ENCODE measurements at regions not wholly inside any gene's neighbourhood (a gene's known extent, or its start where the extent isn't known, plus 50 kb on each side); places are given as distances from the start of the nearest gene placed in this dataset.

- Histone ChIP-seq H4K20me1 (ENCODE audit: insufficient read depth, low read length) (no peaks in the 10 kb centered on the region), H3K4me2 (ENCODE audit: low read length) (no peak overlapping the region), H3K9me3 (ENCODE audit: low read length) (no peaks in the 10 kb centered on the region), H3K79me2 (ENCODE audit: insufficient read depth, low read depth, low read length) (no peaks in the 10 kb centered on the region), H3K27ac (ENCODE audit: low read depth, low read length, poor library complexity, severe bottlenecking) (no peak overlapping the region), H3K4me3 (ENCODE audit: low read depth, low read length, poor library complexity, severe bottlenecking) (no peak overlapping the region), H3K4me1 (ENCODE audit: insufficient read depth, low read length, poor library complexity, severe bottlenecking) (no peaks in the 10 kb centered on the region), H3K9me2 (ENCODE audit: insufficient read depth, low read length) (no peaks in the 10 kb centered on the region), H2AFZ (ENCODE audit: low read length) (no peak overlapping the region), H3K36me3 (ENCODE audit: insufficient read depth, low read length) (no peaks in the 10 kb centered on the region)
- DNase-seq (ENCODE audit: low spot score) = no peak
- TF ChIP-seq CTCF (conservative IDR thresholded peaks at IDR 0.05; ENCODE audit: low read length) = no peak
- no peak for TF ChIP-seq EZH2phosphoT487 (IDR thresholded peaks at IDR 0.05; ENCODE audit: borderline replicate concordance, low read depth, low read length)
- no TSS peak for BruUV-seq (replicated peaks)
- CTCF ChIA-PET (ENCODE audit: unreplicated experiment) = no interaction called here
- intact Hi-C loops (cut with micrococcal nuclease; ENCODE audit: unreplicated experiment) = no loop called here
- POLR2A ChIA-PET = no interaction called here
Observed at GRCh38 chr12:25746131-25746530, 193.0 kb upstream of the LMNTD1 start.

GRCh38 chr12:25752710-25753309 lies 199.7 kb upstream of the LMNTD1 start:
- Histone ChIP-seq H3K9me2 (ENCODE audit: insufficient read depth, low read length) (no peaks in the 10 kb centered on the region), H3K9me3 (ENCODE audit: low read length) (no peaks in the 10 kb centered on the region), H3K79me2 (ENCODE audit: insufficient read depth, low read depth, low read length) (no peaks in the 10 kb centered on the region), H3K4me1 (ENCODE audit: insufficient read depth, low read length, poor library complexity, severe bottlenecking) (no peaks in the 10 kb centered on the region), H3K4me3 (ENCODE audit: low read depth, low read length, poor library complexity, severe bottlenecking) (no peak overlapping the region), H3K4me2 (ENCODE audit: low read length) (no peak overlapping the region), H3K27ac (ENCODE audit: low read depth, low read length, poor library complexity, severe bottlenecking) (no peak overlapping the region), H2AFZ (ENCODE audit: low read length) (no peak overlapping the region), H3K36me3 (ENCODE audit: insufficient read depth, low read length) (no peaks in the 10 kb centered on the region), H4K20me1 (ENCODE audit: insufficient read depth, low read length) (no peaks in the 10 kb centered on the region)
- CTCF ChIA-PET (ENCODE audit: unreplicated experiment) = no interaction called here
- intact Hi-C loops (cut with micrococcal nuclease; ENCODE audit: unreplicated experiment) = no loop called here
- POLR2A ChIA-PET = interaction anchor here (1.1 kb wide), 1 partner anchor 14 kb away, joined by 3 read pairs; no protein-coding TSS in a partner anchor
- no peak for DNase-seq (ENCODE audit: low spot score)
- BruUV-seq (replicated peaks) = no TSS peak
- no peak for TF ChIP-seq EZH2phosphoT487 (IDR thresholded peaks at IDR 0.05; ENCODE audit: borderline replicate concordance, low read depth, low read length)
- no peak for TF ChIP-seq CTCF (conservative IDR thresholded peaks at IDR 0.05; ENCODE audit: low read length)

- ChIA-PET CTCF (ENCODE audit: unreplicated experiment) (no interaction called here), POLR2A (interaction anchor here (0.7 to 0.9 kb wide), 3 partner anchors 13 to 1650 kb away, joined by 3 to 5 read pairs (median 4); no protein-coding TSS in a partner anchor)
- Histone ChIP-seq H3K4me3 (ENCODE audit: low read depth, low read length, poor library complexity, severe bottlenecking) (no peak overlapping the region), H3K4me1 (ENCODE audit: insufficient read depth, low read length, poor library complexity, severe bottlenecking) (no peaks in the 10 kb centered on the region), H3K4me2 (ENCODE audit: low read length) (no peak overlapping the region), H3K36me3 (ENCODE audit: insufficient read depth, low read length) (no peaks in the 10 kb centered on the region), H3K9me2 (ENCODE audit: insufficient read depth, low read length) (no peaks in the 10 kb centered on the region), H3K9me3 (ENCODE audit: low read length) (no peaks in the 10 kb centered on the region), H2AFZ (ENCODE audit: low read length) (no peak overlapping the region), H3K27ac (ENCODE audit: low read depth, low read length, poor library complexity, severe bottlenecking) (no peak overlapping the region), H4K20me1 (ENCODE audit: insufficient read depth, low read length) (no peaks in the 10 kb centered on the region), H3K79me2 (ENCODE audit: insufficient read depth, low read depth, low read length) (no peaks in the 10 kb centered on the region)
- no peak for DNase-seq (ENCODE audit: low spot score)
- intact Hi-C loops (cut with micrococcal nuclease; ENCODE audit: unreplicated experiment) = no loop called here
- TF ChIP-seq EZH2phosphoT487 (IDR thresholded peaks at IDR 0.05; ENCODE audit: borderline replicate concordance, low read depth, low read length) = no peak
- no peak for TF ChIP-seq CTCF (conservative IDR thresholded peaks at IDR 0.05; ENCODE audit: low read length)
- no TSS peak for BruUV-seq (replicated peaks)
Observed at GRCh38 chr12:25755136-25755970, 202.3 kb upstream of the LMNTD1 start.
